DOHH2 (cell line): ENCODE measurements at regions not wholly inside any gene's neighbourhood (a gene's known extent, or its start where the extent isn't known, plus 50 kb on each side); places are given as distances from the start of the nearest gene placed in this dataset.

Source experiments
- EZH2phosphoT487 ChIP-seq: fragments of 200-600 bp; sonication (generic); IDR thresholded peaks from 2 replicates; pipeline ENCODE4 v1.6.1; 2017; ENCODE audit warnings: borderline replicate concordance, mild to moderate bottlenecking, antibody characterized with exemption, low read length, moderate library complexity, mixed read lengths
- TF ChIP-seq, protein P1 (sequence below): fragments of 200-600 bp; sonication (generic); IDR thresholded peaks from one replicate; pipeline ENCODE4 v1.5.1; 2014; ENCODE audit warnings: antibody characterized with exemption, mild to moderate bottlenecking, low read depth, low read length; ENCODE audit not compliant: poor library complexity, severe bottlenecking

DNA sequence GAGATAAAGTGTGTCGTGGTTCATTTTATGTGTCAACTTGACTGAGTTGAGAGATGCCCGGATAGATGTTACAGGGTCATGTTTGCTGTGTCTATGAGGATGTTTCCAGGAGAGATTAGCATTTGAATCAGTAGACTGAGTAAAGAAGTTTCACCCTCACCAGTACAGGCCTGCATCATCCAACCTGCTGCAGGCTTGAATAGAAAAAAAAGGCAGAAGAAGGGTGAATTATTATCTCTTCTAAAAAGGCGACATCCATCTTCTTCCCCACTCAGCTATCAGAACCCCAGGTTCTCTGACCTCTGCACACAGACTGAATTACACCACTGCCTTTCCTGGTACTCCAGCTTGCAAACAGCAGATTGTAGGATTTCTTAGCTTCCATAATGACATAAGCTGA lies 1293.7 kb upstream of the FLRT2 start:
- TF ChIP-seq, protein P1, sequence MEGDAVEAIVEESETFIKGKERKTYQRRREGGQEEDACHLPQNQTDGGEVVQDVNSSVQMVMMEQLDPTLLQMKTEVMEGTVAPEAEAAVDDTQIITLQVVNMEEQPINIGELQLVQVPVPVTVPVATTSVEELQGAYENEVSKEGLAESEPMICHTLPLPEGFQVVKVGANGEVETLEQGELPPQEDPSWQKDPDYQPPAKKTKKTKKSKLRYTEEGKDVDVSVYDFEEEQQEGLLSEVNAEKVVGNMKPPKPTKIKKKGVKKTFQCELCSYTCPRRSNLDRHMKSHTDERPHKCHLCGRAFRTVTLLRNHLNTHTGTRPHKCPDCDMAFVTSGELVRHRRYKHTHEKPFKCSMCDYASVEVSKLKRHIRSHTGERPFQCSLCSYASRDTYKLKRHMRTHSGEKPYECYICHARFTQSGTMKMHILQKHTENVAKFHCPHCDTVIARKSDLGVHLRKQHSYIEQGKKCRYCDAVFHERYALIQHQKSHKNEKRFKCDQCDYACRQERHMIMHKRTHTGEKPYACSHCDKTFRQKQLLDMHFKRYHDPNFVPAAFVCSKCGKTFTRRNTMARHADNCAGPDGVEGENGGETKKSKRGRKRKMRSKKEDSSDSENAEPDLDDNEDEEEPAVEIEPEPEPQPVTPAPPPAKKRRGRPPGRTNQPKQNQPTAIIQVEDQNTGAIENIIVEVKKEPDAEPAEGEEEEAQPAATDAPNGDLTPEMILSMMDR, result no peak
- TF ChIP-seq EZH2phosphoT487, result no peak
